K562 (cell line): ENCODE measurements at regions not wholly inside any gene's neighbourhood (a gene's known extent, or its start where the extent isn't known, plus 50 kb on each side); places are given as distances from the start of the nearest gene placed in this dataset.

ENCODE experiments used
- CC2D1A ChIP-seq: fragments of 450-650 bp; IDR thresholded peaks from 2 replicates; pipeline ENCODE4 v1.6.1; 2017; ENCODE audit warnings: mild to moderate bottlenecking
- CLOCK ChIP-seq: fragments of 250-450 bp; sonication (Bioruptor Pico); IDR thresholded peaks from 2 replicates; pipeline ENCODE4 v1.4.0; 2020; ENCODE audit warnings: mild to moderate bottlenecking, moderate library complexity, borderline replicate concordance
- DEAF1 ChIP-seq: fragments of 450-650 bp; formaldehyde crosslinking; IDR thresholded peaks from 2 replicates; pipeline ENCODE4 v1.4.0; 2020; ENCODE audit warnings: mild to moderate bottlenecking, moderate library complexity
- DPF2 ChIP-seq: fragments of 450-650 bp; IDR thresholded peaks from 2 replicates; pipeline ENCODE4 v1.6.1; 2016
- NFE2 ChIP-seq: IDR thresholded peaks from 2 replicates; pipeline ENCODE4 v1.6.1; 2014; ENCODE audit warnings: antibody characterized with exemption, low read depth
- PBX2 ChIP-seq, 2 experiments: IDR thresholded peaks in 1 of 2; conservative IDR thresholded peaks in 1 of 2; 2 replicates each; pipeline ENCODE4 v1.6.1; 2016; ENCODE audit warnings: low read depth in 2 of 2, mild to moderate bottlenecking in 1 of 2, missing compliant biosample characterization in 1 of 2, missing genetic modification characterization in 1 of 2, moderate library complexity in 1 of 2
- PHF8 ChIP-seq: fragments of 200-600 bp; sonication (generic); IDR thresholded peaks from 2 replicates; pipeline ENCODE4 v1.6.1; 2012; ENCODE audit warnings: mixed run types, mild to moderate bottlenecking, inconsistent platforms, low read length, moderate library complexity, borderline replicate concordance
- ZBTB26 ChIP-seq: fragments of 450-650 bp; formaldehyde crosslinking; IDR thresholded peaks from 2 replicates; pipeline ENCODE4 v1.4.0; 2022; ENCODE audit warnings: missing genetic modification characterization
- ZNF140 ChIP-seq: fragments of 250-450 bp; sonication (Bioruptor Pico); IDR thresholded peaks from 2 replicates; pipeline ENCODE4 v1.8.0; 2021; ENCODE audit warnings: moderate library complexity, mild to moderate bottlenecking, inconsistent platforms

- no peak for TF ChIP-seq PBX2 (CRISPR knock-in tag; IDR thresholded peaks at IDR 0.05; ENCODE audit: low read depth)
- TF ChIP-seq PBX2 (tag; conservative IDR thresholded peaks at IDR 0.05; ENCODE audit: low read depth) = no peak
- no peak for TF ChIP-seq DPF2
- TF ChIP-seq ZNF140 (CRISPR knock-in tag) = no peak
- no peak for TF ChIP-seq PHF8
- no peak for TF ChIP-seq DEAF1 (CRISPR knock-in tag)
- no peak for TF ChIP-seq CLOCK (CRISPR knock-in tag)
- TF ChIP-seq CC2D1A = no peak
- no peak for TF ChIP-seq NFE2
- no peak for TF ChIP-seq ZBTB26 (CRISPR knock-in tag)
Observed at GRCh38 chr18:7370802-7371201, 139.9 kb downstream of the LRRC30 start (continued).
